Right ventricle myocardium superior (tissue), 1 donor: ENCODE measurements at regions not wholly inside any gene's neighbourhood (a gene's known extent, or its start where the extent isn't known, plus 50 kb on each side); places are given as distances from the start of the nearest gene placed in this dataset.
"Not testable (repeated sequence)": the region's sequence is repeated elsewhere in the genome, so short reads cannot be mapped to it uniquely, and the experiment has no call there.

Source experiments
- ATAC-seq: fragments of 200-7000 bp; cut with Tn5 transposase; one replicate; pipeline ENCODE4 v1.9.1; 2020; ENCODE audit warnings: mild to moderate bottlenecking; ENCODE audit not compliant: poor library complexity
- DNase-seq: peaks from one replicate; pipeline ENCODE4 v3.0.0-alpha.2; 2020
- intact Hi-C: fragments of 100-400 bp; cut with DNase I; formaldehyde crosslinking; loops from one replicate; pipeline ENCODE4 v1.11.2; 2022
- donor health status: DM: no; HTN: yes; CAD: no; lungs with severe emphysema.

DNA sequence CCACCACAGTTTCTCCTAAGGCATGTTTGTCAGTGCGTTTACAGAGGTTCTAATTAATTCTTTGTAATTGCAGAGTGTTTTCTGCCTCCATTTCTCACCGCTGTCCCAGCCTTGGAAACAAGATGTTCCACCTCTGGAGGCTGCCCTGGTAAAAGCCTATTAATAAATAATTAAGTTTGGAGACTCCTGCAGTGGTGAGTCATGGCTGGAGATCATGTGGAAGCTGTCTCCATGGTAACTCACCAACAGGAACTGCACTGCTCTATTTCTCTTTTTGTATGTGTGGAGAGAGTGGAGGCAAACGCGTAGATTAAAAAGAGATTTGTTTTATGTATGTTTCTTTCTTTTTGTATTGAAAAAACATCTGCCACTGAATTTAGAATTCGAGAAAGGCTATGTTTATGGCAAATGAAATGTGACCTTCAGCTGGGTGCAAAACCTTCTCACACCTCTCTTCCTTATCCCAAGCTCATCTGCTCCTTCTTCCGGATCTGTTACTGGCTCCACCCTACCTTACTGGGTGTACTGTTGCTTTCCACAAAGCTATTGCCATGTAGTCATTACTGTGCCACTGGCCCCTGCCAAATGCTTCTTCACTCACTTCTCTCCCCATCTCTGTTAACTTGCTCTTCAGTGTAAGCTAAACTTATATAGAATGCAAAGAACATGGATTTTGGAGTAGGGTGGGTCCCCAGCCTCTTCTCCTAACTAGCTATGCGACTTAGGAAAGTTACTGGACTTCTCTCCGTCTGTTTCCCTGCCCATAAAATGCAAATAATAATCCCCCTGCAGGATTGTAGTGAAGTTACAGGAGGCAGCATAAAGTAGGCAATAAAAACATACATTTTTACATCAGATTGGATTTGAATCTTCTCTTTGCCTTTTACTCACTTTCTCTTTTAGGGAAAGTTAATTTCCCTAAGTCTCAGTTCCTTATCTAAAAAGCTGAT, 778.5 kb downstream of the NTRK3 start:
- DNase-seq: no peak
- intact Hi-C loops: no loop called here
- ATAC-seq: peak; percentile 97

DNA sequence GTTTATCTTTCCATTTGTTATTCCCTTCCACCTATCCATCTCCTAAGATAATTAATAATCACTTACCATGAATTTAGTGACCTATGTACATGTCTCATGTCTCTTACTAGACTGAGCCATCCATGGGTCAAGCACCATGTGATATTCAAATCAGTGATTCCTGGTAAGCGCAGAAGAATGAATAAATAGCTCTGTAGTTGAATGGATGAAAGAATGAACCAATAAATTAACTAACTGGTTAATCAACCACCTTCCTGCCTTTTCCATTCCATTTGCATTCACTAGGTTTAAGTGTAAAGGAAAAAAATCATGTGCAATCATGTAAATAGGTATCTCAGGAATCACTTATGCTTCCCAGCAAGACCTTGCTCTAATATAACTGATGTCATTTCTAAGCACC, 779.5 kb downstream of the NTRK3 start:
- DNase-seq (no peak), ATAC-seq (no peak)
- intact Hi-C loops: no loop called here

DNA sequence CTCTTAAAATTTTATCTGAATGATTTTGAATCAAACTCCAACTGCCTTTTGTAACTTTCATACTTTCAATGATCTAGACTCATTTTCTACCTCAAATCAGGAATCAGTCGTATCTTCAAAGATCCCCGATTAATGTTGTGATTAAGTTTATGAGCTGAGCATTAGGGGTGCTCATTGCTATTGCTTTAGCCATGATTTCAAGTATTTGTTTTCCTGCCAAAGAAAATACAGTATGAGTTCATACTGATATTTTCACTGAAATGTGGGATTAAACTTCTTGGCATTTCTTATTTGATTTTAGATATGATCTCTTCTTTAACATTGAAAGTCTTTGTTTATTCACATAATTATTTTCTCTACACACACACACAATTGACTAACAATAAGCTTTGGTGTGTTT, 785.6 kb downstream of the NTRK3 start:
- ATAC-seq: no peak
- no peak for DNase-seq
- intact Hi-C loops: no loop called here

DNA sequence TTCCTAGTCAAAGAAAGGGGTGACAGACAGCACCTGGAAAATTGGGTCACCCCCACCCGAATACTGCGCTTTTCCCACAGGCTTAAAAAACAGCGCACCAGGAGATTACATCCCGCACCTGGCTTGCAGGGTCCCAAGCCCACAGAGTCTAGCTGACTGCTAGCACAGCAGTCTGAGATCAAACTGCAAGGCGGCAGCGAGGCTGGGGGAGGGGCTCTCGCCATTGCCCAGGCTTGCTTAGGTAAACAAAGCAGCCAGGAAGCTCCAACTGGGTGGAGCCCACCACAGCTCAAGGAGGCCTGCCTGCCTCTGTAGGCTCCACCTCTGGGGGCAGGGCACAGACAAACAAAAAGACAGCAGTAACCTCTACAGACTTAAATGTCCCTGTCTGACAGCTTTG, 792.6 kb downstream of the NTRK3 start:
- DNase-seq, ATAC-seq, intact Hi-C loops: not testable (repeated sequence)

DNA sequence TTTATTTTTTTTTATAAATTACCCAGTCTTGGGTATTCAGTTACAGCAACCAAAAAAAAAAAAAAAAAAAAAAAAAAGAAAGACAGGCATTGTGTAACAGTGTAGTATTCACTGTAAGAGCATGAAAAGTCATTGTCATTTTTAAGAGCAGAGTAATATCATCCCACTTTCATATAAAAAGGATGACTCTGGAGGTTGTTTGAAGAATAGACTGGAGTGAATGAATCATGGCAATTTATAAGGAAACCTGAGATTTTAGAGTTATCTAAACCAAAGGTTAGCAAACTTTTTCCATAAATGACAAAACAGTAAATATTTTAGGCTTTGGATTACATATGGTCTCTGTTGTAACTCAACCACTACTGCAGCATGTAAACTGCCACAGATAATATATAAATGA, 794.9 kb downstream of the NTRK3 start:
- DNase-seq: no peak
- no peak for ATAC-seq
- intact Hi-C loops: no loop called here

DNA sequence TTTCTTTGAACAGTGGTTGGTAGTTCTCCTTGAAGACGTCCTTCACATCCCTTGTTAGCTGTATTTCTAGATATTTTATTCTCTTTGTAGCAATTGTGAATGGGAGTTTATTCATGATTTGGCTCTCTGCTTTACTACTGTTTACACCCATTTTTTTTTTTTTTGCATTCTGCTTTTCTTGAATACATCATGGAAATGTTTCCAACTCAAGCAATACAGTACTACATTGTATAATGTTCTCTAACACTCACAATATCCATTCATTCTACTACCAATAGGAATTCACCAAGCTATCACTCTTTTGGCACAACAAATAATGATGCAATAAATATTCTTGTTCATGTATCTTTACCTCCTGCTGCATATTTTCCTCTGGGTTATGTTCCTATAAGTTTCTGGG, 801.7 kb downstream of the NTRK3 start:
- intact Hi-C loops: no loop called here
- DNase-seq (no peak), ATAC-seq (no peak)

DNA sequence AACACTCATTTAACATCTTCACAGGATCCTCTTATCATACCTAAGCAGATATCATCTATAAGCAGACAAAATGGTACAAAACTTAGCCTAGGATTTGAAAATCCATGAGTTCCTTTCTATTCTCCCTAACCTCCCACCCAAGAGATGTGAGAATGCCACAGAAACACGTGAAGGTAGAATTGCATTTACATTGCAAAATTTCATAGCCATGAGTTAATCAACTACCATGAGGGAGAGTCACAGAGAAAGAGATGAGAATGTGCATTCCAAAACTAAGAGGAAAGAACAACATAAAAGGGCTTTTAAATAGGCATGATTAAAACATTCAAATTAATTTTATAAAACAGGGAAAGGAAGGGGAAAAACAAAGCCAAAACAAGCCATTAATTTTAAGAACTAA, 806.2 kb downstream of the NTRK3 start:
- DNase-seq (no peak), ATAC-seq (no peak)
- intact Hi-C loops: no loop called here

DNA sequence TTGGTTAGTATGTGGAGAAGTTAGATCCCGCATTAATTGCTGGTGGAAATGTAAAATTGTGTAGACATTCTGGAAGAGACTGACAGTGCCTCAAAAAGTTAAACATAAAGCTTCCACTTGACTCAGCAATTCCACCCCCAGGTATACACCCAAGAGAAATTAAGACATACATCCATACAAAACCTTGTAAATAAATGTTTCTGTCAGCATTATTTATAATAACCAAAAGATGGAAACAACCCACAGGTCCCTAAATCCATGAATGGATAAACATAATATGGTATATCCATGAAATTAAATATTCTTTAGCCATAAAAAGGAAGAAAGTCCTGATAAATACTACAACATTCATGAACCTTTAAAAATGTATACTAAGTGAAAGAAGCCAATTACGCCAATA, 817.4 kb downstream of the NTRK3 start:
- intact Hi-C loops: no loop called here
- DNase-seq: no peak
- no peak for ATAC-seq

DNA sequence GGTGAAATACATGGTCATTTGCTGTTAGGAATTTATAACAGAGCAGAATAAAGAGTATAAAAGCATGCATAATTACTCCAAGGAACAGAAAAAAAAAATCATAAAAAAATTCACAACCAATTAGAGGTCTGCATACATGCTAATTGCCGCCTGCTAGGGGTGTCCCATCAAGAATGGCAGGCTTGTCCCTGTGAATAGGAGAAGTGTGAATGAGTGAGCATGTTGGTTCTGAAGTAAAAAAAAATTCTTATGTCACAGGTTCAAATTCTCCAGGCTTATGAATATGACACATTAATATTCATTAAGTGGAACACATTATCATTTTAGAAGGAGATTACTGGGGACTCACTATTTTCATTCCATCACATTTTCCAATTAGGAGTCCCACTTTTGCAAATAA, 822.7 kb downstream of the NTRK3 start:
- intact Hi-C loops: no loop called here
- ATAC-seq: no peak

DNA sequence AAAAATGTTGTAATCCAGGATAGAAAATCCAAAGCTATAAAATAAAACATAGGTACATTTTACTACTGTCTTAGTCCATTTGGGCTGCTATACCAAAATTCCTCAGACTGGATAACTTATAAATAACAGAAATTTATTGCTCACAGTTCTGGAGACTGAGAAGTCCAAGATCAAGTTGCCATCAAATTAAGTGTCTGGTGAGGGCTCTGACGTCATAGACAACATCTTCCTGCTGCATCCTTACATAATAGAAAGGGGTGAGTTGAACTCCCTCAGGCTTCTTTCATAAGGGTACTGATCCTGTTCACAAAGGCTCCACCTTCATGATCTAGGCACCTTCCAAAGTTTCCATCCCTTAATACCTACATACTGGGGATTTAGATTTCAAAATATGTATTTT, 826.8 kb downstream of the NTRK3 start:
- intact Hi-C loops: no loop called here
- ATAC-seq (no peak), DNase-seq (no peak)

More for the DNA sequence above, 822.7 kb downstream of the NTRK3 start:
- DNase-seq: no peak

DNA sequence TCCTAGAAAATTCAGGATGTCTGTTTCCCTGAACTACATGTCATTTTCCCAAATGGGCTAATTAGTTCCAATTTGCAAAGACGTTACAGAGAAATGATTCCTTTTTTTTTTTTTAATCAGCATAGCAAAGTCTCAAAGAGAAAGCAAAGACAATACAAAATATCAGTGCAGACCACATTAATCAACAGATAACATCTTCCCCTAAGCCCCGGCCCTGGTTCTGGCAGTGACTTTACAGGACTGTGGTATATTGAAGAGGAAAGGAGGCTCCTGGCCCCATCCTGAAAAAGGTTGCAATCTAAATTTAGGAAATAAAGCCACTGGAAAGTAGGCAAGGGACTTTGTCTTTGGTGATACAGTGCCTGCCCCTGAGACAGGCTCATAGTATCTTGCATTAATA, 836.5 kb downstream of the NTRK3 start:
- no peak for ATAC-seq
- no peak for DNase-seq
- intact Hi-C loops: no loop called here

DNA sequence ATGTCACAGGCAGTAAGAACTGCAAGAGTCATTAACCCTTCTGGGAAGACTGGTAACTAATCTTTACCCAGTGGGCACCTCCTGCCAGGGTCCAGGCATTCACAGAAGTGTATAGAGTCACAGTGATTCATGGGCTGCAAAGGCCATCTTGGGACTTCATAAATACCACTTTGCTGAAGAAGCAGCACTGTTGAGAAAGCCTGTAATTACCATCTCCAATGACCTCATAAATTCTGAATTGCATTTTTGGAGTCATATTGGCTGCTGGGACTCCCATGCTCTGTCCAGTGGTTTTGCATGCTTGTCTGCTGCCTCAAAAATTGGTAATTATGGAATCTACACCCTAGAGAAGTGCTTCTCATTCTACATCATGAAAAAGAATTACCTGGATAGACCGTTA, 837.2 kb downstream of the NTRK3 start:
- no peak for ATAC-seq
- intact Hi-C loops: no loop called here

DNA sequence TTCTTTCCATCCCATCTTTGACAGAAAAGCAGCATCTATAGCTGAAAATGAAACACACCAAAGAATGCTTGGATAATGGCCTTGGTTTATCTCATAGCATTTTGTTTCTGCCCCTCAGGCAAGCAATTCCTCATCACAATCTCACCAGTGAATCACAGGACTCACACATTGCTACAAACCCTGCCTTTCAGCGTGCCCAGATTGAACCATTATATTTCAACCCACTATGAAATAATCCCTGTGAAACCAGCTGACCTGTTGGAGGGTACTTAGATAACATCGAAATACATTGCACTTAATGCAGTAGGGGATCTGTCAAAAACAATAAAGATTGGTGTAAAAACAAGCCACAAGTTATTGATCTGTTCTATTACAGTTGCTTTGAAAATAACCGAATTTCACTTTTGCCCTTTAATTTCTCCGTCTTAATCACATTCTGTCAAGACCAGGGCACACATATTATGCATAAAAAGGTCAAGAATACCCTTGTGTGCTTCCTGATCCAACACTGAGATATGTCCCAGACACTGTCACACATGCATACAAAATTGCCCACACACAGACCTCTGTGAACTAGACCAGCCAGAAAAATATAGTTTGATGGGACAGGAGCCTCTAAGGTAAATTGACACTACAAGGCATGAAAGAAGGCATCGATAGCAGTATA, 839.8 kb downstream of the NTRK3 start:
- no peak for DNase-seq
- intact Hi-C loops: no loop called here
- no peak for ATAC-seq

More for the DNA sequence above, 837.2 kb downstream of the NTRK3 start:
- no peak for DNase-seq

DNA sequence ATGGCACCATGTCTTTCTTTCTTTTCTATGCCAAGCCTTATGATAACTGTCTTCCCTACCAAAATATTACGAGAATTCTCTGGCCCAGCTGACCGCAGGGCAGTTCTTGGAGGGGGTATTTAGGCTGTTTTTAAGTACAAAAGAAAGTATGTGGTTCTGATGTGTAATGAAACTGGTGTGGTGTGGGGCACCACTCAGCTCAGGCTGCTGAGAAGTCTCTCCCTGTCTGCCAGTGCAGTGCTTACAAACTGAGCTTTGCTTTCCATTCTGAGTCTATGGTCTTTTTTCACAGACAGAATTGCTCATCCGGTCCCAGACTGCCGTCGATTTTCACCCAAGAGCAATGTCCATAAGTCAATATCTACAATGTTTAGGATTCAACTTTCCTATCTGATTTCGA, 847.6 kb downstream of the NTRK3 start:
- intact Hi-C loops: no loop called here
- no peak for DNase-seq
- ATAC-seq: no peak

DNA sequence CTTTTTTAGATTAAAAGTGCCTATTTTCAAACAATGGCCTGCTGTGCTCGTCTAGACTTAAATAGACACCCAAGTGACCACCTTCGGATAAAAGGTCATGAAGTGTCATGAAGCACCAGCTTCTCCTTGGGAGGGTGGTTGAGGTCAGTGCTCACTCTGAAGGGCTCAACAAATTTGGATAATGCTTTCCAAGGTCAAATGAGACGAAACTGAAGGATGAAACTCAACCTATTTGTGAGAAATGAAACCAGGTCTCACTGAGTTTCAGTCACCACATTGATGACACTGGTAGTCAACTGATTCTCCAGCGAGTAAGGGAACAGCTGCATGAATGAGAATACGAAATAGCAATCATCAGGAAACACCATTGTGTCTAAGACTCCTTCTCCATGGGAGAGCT, 852.6 kb downstream of the NTRK3 start:
- ATAC-seq (no peak), DNase-seq (no peak)
- intact Hi-C loops: no loop called here

DNA sequence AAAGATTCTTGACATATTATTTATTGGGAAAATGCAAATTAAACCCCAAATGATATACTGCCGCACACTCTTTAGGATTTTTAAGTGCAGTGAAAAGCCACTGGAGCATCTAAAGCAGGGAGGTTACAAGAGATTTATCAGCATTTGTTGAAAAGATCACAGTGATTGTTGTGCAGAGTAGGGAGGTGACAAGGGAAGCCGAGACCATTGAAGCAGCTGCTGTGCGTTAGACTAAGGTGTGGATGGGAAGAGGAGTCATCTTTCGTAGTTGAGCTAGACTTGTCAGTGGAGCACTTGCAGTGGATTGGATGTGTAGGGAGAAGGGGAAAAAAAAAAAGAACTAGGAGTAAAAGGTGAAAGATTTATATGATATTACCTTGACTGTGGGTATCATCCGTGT, 854.6 kb downstream of the NTRK3 start:
- DNase-seq (no peak), ATAC-seq (no peak)
- intact Hi-C loops: no loop called here

DNA sequence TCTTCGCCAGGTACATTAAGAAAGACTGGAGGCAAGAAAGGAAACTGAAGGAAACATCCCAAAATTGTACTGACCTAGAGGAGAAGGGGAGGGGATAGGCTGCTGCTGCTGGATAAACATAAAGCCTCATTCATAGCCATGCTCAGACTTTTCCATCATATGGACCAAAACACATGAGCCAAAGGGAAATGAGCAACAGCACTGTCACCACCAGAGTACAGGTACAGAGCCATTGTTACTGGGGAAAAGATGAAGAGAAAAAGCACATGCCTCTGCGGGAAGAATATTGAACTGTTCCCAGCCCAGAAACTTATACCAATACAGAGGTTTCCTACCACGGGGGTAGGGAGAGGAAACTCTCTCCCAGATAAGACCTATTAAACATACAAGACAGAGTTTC, 861.9 kb downstream of the NTRK3 start:
- intact Hi-C loops: no loop called here

DNA sequence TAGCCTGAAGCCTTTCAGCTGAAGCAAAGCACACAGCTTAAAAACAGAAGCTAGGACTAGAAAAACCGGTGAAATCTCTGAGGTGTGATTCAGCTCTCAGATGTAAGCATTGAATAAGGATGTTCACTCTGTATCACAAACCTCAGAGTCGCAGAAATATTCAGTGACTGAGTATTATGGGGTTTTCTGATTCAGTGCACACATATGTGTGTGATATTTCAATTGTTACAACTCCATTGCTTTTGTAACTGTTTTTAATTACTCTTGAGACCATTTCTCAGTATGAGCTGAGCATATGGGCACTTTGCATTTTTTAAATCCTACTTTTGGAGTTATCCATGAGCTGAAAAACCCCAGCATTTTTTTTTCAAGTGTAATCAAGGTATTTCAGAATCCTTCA, 868.8 kb downstream of the NTRK3 start:
- DNase-seq (no peak), ATAC-seq (no peak)
- intact Hi-C loops: no loop called here

More for the DNA sequence above, 861.9 kb downstream of the NTRK3 start:
- DNase-seq: no peak
- ATAC-seq: no peak

DNA sequence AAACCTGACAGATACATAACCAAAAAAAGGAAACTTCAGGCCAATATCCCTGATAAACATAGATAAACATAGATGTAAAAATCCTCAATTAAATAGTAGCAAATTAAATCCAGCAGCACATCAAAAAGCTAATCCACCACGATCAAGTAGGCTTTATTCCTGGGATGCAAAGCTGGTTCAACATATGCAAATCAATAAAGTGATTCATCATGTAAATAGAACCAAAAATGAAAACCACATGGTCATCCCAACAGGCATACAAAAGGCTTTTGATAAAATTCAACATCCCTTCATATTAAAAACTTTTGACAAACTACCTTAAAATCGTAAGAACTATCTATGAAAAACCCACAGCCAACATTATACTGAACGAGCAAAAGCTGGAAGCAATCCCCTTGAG, 882.2 kb downstream of the NTRK3 start:
- no peak for ATAC-seq
- intact Hi-C loops: no loop called here
- DNase-seq: no peak

DNA sequence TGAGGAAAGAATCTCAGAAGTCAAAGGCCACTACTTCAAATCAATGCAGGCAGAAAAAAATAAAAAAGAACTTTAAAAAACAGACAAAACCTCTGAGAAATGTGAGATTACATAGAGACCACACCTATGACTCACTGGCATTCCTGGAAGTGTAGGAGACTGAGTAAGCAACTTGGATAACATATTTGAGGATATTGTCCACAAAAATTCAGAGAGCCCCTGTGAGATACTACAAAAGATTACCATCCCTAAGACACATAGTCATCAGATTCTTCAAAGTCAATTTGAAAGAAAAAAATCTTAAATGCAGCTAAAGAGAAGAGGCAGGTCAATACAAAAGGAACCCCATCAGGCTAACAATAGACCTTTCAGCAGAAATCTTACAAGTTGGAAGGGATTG, 887.3 kb downstream of the NTRK3 start:
- no peak for ATAC-seq
- DNase-seq: no peak
- intact Hi-C loops: no loop called here
